Islet of Langerhans (tissue), 1 donor: ENCODE measurements at regions not wholly inside any gene's neighbourhood (a gene's known extent, or its start where the extent isn't known, plus 50 kb on each side); places are given as distances from the start of the nearest gene placed in this dataset.
"Not testable (repeated sequence)": the region's sequence is repeated elsewhere in the genome, so short reads cannot be mapped to it uniquely, and the experiment has no call there.

Experiments
- FAIRE-seq: peaks from one replicate; lab custom pipeline; 2011; peaks lifted over from hg19 to GRCh38; lab: Jason Lieb, UNC

- no peak for FAIRE-seq
Measured at GRCh38 chr1:157249739-157250138, 111.5 kb upstream of the ETV3 start.

- no peak for FAIRE-seq
Measured at GRCh38 chr1:157249326-157249725, 111.1 kb upstream of the ETV3 start.

GRCh38 chr1:157247764-157248049 is 109.5 kb upstream of the ETV3 start:
- not testable (repeated sequence) for FAIRE-seq

- no peak for FAIRE-seq
Measured at GRCh38 chr1:157247005-157247763, 109.0 kb upstream of the ETV3 start.

- no peak for FAIRE-seq
Measured at GRCh38 chr1:157245823-157246222, 107.6 kb upstream of the ETV3 start.

- no peak for FAIRE-seq
Measured at GRCh38 chr1:157241185-157241538, 103.0 kb upstream of the ETV3 start.

GRCh38 chr1:157240495-157241184 is 102.4 kb upstream of the ETV3 start:
- FAIRE-seq = no peak

- no peak for FAIRE-seq
Measured at GRCh38 chr1:157239936-157240335, 101.7 kb upstream of the ETV3 start.

- FAIRE-seq = no peak
Measured at GRCh38 chr1:157238585-157238984, 100.4 kb upstream of the ETV3 start.

- FAIRE-seq = no peak
Measured at GRCh38 chr1:157237981-157238380, 99.8 kb upstream of the ETV3 start.

GRCh38 chr1:157237522-157237921 is 99.3 kb upstream of the ETV3 start:
- no peak for FAIRE-seq

- FAIRE-seq = no peak
Measured at GRCh38 chr1:157236072-157236471, 97.9 kb upstream of the ETV3 start.

- FAIRE-seq = no peak
Measured at GRCh38 chr1:157235307-157235706, 97.1 kb upstream of the ETV3 start.

GRCh38 chr1:157234705-157235273 is 96.6 kb upstream of the ETV3 start:
- no peak for FAIRE-seq

- no peak for FAIRE-seq
Measured at GRCh38 chr1:157233131-157233530, 94.9 kb upstream of the ETV3 start.

- no peak for FAIRE-seq
Measured at GRCh38 chr1:157231846-157232525, 93.8 kb upstream of the ETV3 start.

- no peak for FAIRE-seq
Measured at GRCh38 chr1:157230500-157230899, 92.3 kb upstream of the ETV3 start.

GRCh38 chr1:157227700-157228099 is 89.5 kb upstream of the ETV3 start:
- FAIRE-seq = no peak

GRCh38 chr1:157226739-157227138 is 88.5 kb upstream of the ETV3 start:
- FAIRE-seq = no peak

- FAIRE-seq = no peak
Measured at GRCh38 chr1:157219600-157219999, 81.4 kb upstream of the ETV3 start.

GRCh38 chr1:157219182-157219581 is 81.0 kb upstream of the ETV3 start:
- FAIRE-seq = no peak

GRCh38 chr1:157218671-157219070 is 80.5 kb upstream of the ETV3 start:
- no peak for FAIRE-seq

- no peak for FAIRE-seq
Measured at GRCh38 chr1:157217486-157217885, 79.3 kb upstream of the ETV3 start.
